Liver (tissue), 8 donors: ENCODE measurements at regions not wholly inside any gene's neighbourhood (a gene's known extent, or its start where the extent isn't known, plus 50 kb on each side); places are given as distances from the start of the nearest gene placed in this dataset.

Source experiments
- DNase-seq: peaks from one replicate; pipeline ENCODE4 v3.0.0-alpha.2; 2017; ENCODE audit warnings: low spot score
- H3K27ac ChIP-seq, 2 donors: one replicate each; pipeline ENCODE4 v1.7.0; 2013; ENCODE audit warnings: inconsistent platforms in 2 of 2, low read length in 2 of 2, control low read depth in 1 of 2, low read depth in 1 of 2, mild to moderate bottlenecking in 1 of 2
- H3K27me3 ChIP-seq, 4 donors: one replicate each; pipeline versions ENCODE4 v1.6.1 to v1.7.0; 2013; ENCODE audit warnings: low read length in 3 of 4, inconsistent platforms in 1 of 4, mild to moderate bottlenecking in 1 of 4, moderate library complexity in 1 of 4; ENCODE audit not compliant: control insufficient read depth in 4 of 4, insufficient read depth in 4 of 4
- H3K36me3 ChIP-seq, 4 donors: one replicate each; pipeline versions ENCODE4 v1.6.1 to v1.7.0; 2013; ENCODE audit warnings: low read length in 3 of 4, mild to moderate bottlenecking in 3 of 4, low read depth in 1 of 4, moderate library complexity in 1 of 4; ENCODE audit not compliant: control insufficient read depth in 4 of 4, insufficient read depth in 3 of 4
- H3K4me1 ChIP-seq, 4 donors: one replicate each; pipeline versions ENCODE4 v1.6.1 to v1.7.0; 2013; ENCODE audit warnings: low read length in 3 of 4, mild to moderate bottlenecking in 3 of 4, moderate library complexity in 1 of 4; ENCODE audit not compliant: control insufficient read depth in 4 of 4, insufficient read depth in 4 of 4
- H3K4me3 ChIP-seq, 3 donors: one replicate each; pipeline versions ENCODE4 v1.6.1 to v1.7.0; 2013; ENCODE audit warnings: low read length in 3 of 3, control low read depth in 1 of 3, low read depth in 1 of 3, mild to moderate bottlenecking in 1 of 3
- H3K9ac ChIP-seq, 2 donors: one replicate each; pipeline ENCODE4 v1.7.0; 2013; ENCODE audit warnings: low read length in 2 of 2, mild to moderate bottlenecking in 2 of 2, moderate library complexity in 2 of 2, control low read depth in 1 of 2, low read depth in 1 of 2
- H3K9me3 ChIP-seq, 4 donors: one replicate each; pipeline versions ENCODE4 v1.6.1 to v1.7.0; 2013; ENCODE audit warnings: low read length in 3 of 4; ENCODE audit not compliant: control insufficient read depth in 4 of 4
- EGR1 ChIP-seq, 2 donors: IDR thresholded peaks; 2 replicates each; pipeline ENCODE4 v1.6.1; 2016 to 2018; ENCODE audit warnings: antibody characterized with exemption in 2 of 2, low read depth in 2 of 2
- GABPA ChIP-seq, 2 donors: IDR thresholded peaks in 1 of 2; conservative IDR thresholded peaks in 1 of 2; 2 replicates each; pipeline ENCODE4 v1.6.1; 2016; ENCODE audit warnings: antibody characterized with exemption in 2 of 2, mild to moderate bottlenecking in 1 of 2, moderate library complexity in 1 of 2
- JUND ChIP-seq, 2 donors: IDR thresholded peaks; 2 replicates each; pipeline ENCODE4 v1.6.1; 2016; ENCODE audit warnings: antibody characterized with exemption in 2 of 2
- MAX ChIP-seq: IDR thresholded peaks from 2 replicates; pipeline ENCODE4 v1.6.1; 2016; ENCODE audit warnings: antibody characterized with exemption
- RAD21 ChIP-seq, 2 donors: IDR thresholded peaks; 2 replicates each; pipeline ENCODE4 v1.6.1; 2016; ENCODE audit warnings: antibody characterized with exemption in 2 of 2, mild to moderate bottlenecking in 2 of 2
- RXRA ChIP-seq, 2 donors: IDR thresholded peaks; 2 replicates each; pipeline ENCODE4 v1.6.1; 2017 to 2018; ENCODE audit warnings: antibody characterized with exemption in 2 of 2, mild to moderate bottlenecking in 1 of 2
- SP1 ChIP-seq: IDR thresholded peaks from 2 replicates; pipeline ENCODE4 v1.6.1; 2018; ENCODE audit warnings: antibody characterized with exemption, mild to moderate bottlenecking
- TAF1 ChIP-seq: conservative IDR thresholded peaks from 2 replicates; pipeline ENCODE4 v1.6.1; 2016; ENCODE audit warnings: antibody characterized with exemption, mild to moderate bottlenecking
- YY1 ChIP-seq: IDR thresholded peaks from 2 replicates; pipeline ENCODE4 v1.6.1; 2016; ENCODE audit warnings: antibody characterized with exemption, mild to moderate bottlenecking
- WGBS: extraction: QIAGEN DNeasy Blood & Tissue Kit; methylation state at CpG from one replicate; pipeline ENCODE4 v1.1.7; 2013; 5-methylcytosine and 5-hydroxymethylcytosine counted together
- TF ChIP-seq, protein P1 (sequence below): IDR thresholded peaks from 2 replicates; pipeline ENCODE4 v1.6.1; 2016; ENCODE audit warnings: antibody characterized with exemption
- TF ChIP-seq, protein P2 (sequence below): fragments of 150-350 bp; IDR thresholded peaks from 2 replicates; pipeline ENCODE4 v1.5.1; 2017; ENCODE audit warnings: improper control_type of control experiment, low read depth, low read length; ENCODE audit not compliant: missing input control
- donor health status: healthy.
- donor health status: healthy.
- donor health status: healthy.
- donor health status: healthy.
- donor health status: healthy.

DNA sequence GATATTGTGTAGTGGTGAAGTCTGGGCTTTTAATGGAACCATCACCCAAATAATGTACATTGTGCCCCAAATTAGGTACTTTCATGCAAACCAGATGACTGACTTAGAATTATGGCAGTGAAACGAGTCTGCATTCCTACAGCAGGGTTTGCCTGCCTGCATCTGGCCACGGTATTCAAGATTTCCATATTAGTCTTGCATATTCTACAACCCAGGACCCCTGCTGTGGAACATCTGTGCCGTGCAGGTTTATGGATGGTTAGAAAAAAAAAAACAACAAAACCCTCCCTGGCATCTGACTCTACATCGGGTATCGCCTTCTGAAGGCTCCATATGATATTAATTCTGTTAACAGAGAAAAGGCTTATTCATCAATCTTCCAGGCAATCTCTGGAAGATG is 394.8 kb downstream of the DCDC2C start:
- 67% methylated on average over 5 of the region's 5 CpGs for WGBS

GRCh38 chr2:4101936-4102335 is 398.6 kb downstream of the DCDC2C start:
- TF ChIP-seq EGR1 (IDR thresholded peaks at IDR 0.05; ENCODE audit: low read depth in 2 of 2) (no peak), MAX (no peak), YY1 (no peak), JUND (IDR thresholded peaks at IDR 0.05) (no peak), SP1 (no peak)
- TF ChIP-seq, protein P1, sequence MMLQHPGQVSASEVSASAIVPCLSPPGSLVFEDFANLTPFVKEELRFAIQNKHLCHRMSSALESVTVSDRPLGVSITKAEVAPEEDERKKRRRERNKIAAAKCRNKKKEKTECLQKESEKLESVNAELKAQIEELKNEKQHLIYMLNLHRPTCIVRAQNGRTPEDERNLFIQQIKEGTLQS, result no peak
- H3K36me3 ChIP-seq, result no peaks in the 10 kb centered on the region
- no peak overlapping the region for H3K27ac ChIP-seq
- H3K4me1 ChIP-seq, result no peaks in the 10 kb centered on the region
- H3K9me3 ChIP-seq, result no peaks in the 10 kb centered on the region
- H3K4me3 ChIP-seq, result no peak overlapping the region
- no peak overlapping the region for H3K9ac ChIP-seq
- no peak for DNase-seq
- peaks cover 0 to 4% (median 0%) of the 10 kb centered on the region in 4 donors for H3K27me3 ChIP-seq
- WGBS, result 69% methylated on average over 2 of the region's 2 CpGs

More for the DNA sequence above, 394.8 kb downstream of the DCDC2C start:
- Histone ChIP-seq H3K9ac (no peak overlapping the region), H3K9me3 (no peaks in the 10 kb centered on the region), H3K27ac (no peak overlapping the region), H3K27me3 (peaks cover 0 to 4% (median 1%) of the 10 kb centered on the region in 4 donors), H3K4me3 (no peak overlapping the region), H3K36me3 (no peaks in the 10 kb centered on the region), H3K4me1 (no peaks in the 10 kb centered on the region)
- TF ChIP-seq MAX (no peak), RAD21 (IDR thresholded peaks at IDR 0.05) (no peak), SP1 (no peak), YY1 (no peak)
- TF ChIP-seq, protein P2, sequence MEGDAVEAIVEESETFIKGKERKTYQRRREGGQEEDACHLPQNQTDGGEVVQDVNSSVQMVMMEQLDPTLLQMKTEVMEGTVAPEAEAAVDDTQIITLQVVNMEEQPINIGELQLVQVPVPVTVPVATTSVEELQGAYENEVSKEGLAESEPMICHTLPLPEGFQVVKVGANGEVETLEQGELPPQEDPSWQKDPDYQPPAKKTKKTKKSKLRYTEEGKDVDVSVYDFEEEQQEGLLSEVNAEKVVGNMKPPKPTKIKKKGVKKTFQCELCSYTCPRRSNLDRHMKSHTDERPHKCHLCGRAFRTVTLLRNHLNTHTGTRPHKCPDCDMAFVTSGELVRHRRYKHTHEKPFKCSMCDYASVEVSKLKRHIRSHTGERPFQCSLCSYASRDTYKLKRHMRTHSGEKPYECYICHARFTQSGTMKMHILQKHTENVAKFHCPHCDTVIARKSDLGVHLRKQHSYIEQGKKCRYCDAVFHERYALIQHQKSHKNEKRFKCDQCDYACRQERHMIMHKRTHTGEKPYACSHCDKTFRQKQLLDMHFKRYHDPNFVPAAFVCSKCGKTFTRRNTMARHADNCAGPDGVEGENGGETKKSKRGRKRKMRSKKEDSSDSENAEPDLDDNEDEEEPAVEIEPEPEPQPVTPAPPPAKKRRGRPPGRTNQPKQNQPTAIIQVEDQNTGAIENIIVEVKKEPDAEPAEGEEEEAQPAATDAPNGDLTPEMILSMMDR, result no peak
- no peak for DNase-seq

- Histone ChIP-seq H3K27ac (no peak overlapping the region), H3K9me3 (no peaks in the 10 kb centered on the region), H3K4me1 (no peaks in the 10 kb centered on the region), H3K36me3 (no peaks in the 10 kb centered on the region), H3K4me3 (no peak overlapping the region), H3K9ac (no peak overlapping the region), H3K27me3 (peaks cover 0 to 3% (median 0%) of the 10 kb centered on the region in 4 donors)
- WGBS, result 87% methylated on average over 7 of the region's 7 CpGs
- TF ChIP-seq EGR1 (IDR thresholded peaks at IDR 0.05; ENCODE audit: low read depth in 2 of 2) (no peak), TAF1 (no peak), MAX (no peak), RXRA (IDR thresholded peaks at IDR 0.05) (no peak), SP1 (no peak), GABPA (IDR thresholded peaks at IDR 0.05 in 1 of 2, conservative IDR thresholded peaks at IDR 0.05 in 1 of 2) (no peak)
- TF ChIP-seq, protein P2, result no peak
- DNase-seq, result no peak
These were observed 403.8 kb downstream of the DCDC2C start for GRCh38 chr2:4107179-4107578.
